ENCODE measurements at regions not wholly inside any gene's neighbourhood (a gene's known extent, or its start where the extent isn't known, plus 50 kb on each side); places are given as distances from the start of the nearest gene placed in this dataset.

DNA sequence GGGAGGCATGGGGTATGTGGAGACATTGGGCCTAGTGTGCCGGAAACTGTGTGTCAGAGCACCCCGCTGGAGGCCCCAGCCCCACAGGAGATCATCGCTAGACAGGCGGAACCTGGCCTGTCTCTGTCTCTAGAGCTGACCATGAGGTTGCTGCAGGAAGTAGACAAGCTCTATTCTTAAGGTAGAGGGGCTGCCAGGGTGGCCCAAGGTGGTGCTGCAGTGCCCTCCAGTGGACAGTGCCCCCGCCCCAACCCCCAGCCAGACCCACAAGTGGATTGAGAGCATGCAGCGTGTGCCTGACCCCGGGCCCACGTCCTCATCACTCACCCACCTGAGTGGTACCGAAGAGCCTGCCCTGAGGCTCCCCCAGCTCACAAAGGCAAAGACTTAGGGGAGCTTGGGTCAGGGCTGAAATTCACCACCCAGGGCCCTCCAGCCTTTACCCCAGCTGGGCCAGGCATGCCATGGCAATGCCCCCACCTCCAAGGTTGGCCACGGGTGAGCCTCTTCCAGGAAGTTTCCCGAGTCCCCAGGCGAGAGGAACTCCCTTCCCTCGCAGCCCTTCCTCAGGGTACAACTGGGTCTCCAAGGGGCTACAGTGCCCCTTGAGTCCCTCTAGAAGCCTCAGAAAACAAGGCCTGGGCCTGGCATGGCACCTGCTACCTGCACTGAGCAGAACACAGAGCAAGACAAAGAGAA lies 155.0 kb downstream of the TTC32 start:
- Histone ChIP-seq H3K27ac (ENCODE audit: extremely low read length, insufficient read depth, low read length) (no peak overlapping the region), H3K4me1 (ENCODE audit: insufficient read depth, low read length) (peaks cover 14% of the 10 kb centered on the region), H3K4me2 (ENCODE audit: low read depth, low read length) (no peak overlapping the region), H3K4me3 (replicated peaks in 1 of 3; ENCODE audit: insufficient read depth in 1 of 3, low read depth in 2 of 3, low read length in 3 of 3) (no peak overlapping the region), H4K20me1 (ENCODE audit: insufficient read depth, low read length) (no peaks in the 10 kb centered on the region), H3K9me3 (ENCODE audit: low read length) (no peaks in the 10 kb centered on the region), H2AFZ (ENCODE audit: low read length) (no peak overlapping the region), H3K27me3 (ENCODE audit: control insufficient read depth in 1 of 2, insufficient read depth in 2 of 2, low read length in 2 of 2) (peaks cover 4 to 17% of the 10 kb centered on the region in 2 experiments; a peak in 4 of 5 replicates), H3K36me3 (replicated peaks in 1 of 2; ENCODE audit: control insufficient read depth in 1 of 2, insufficient read depth in 2 of 2, low read length in 2 of 2) (no peaks in the 10 kb centered on the region), H3K9ac (ENCODE audit: insufficient read depth, low read depth, low read length) (no peak overlapping the region), H3K79me2 (ENCODE audit: insufficient read depth, low read length) (no peaks in the 10 kb centered on the region)
- TF ChIP-seq CTCF (CRISPR knock-in tag; IDR thresholded peaks at IDR 0.05) (peak; percentile 79), RAD21 (CRISPR knock-in tag; IDR thresholded peaks at IDR 0.05) (peak; percentile 46), STAG1 (CRISPR knock-in tag; IDR thresholded peaks at IDR 0.05) (peak; percentile 85), ZNF891 (CRISPR knock-in tag; IDR thresholded peaks at IDR 0.05) (no peak)
- ATAC-seq, result peak; percentile 75
- CTCF ChIA-PET (ENCODE audit: low intra/inter-chr PET ratio, low total read pairs), result interaction anchor here (0.6 kb wide), 1 partner anchor 397 kb away, joined by 3 read pairs; no protein-coding TSS in a partner anchor
- no peak for FAIRE-seq
- BruUV-seq (replicated peaks), result no TSS peak
- WGBS (ENCODE audit: low lambda C conversion rate), result 54% methylated on average over 8 of the region's 13 CpGs
- in situ Hi-C loops (cut with HindIII; ENCODE audit: extremely low pct_ligation_motif_present, low pct_unique_long_range_greater_than_20kb) (loop anchor here (10.0 kb wide), 1 partner anchor 108 kb away; no protein-coding TSS in a partner anchor), intact Hi-C loops (cut with micrococcal nuclease; ENCODE audit: unreplicated experiment) (loop anchor here (1.0 to 5.0 kb wide), 5 partner anchors 384 to 1226 kb away; no protein-coding TSS in a partner anchor)
- DNase-seq (ENCODE audit: low spot score), result peak; percentile 19
- POLR2A ChIA-PET, result no interaction called here

- H3K27ac ChIP-seq (ENCODE audit: extremely low read length, insufficient read depth, low read length), result no peak overlapping the region
- BruUV-seq (replicated peaks), result no TSS peak
- H3K4me1 ChIP-seq (ENCODE audit: insufficient read depth, low read length), result peaks cover 14% of the 10 kb centered on the region
- no peak overlapping the region for H3K9ac ChIP-seq (ENCODE audit: insufficient read depth, low read depth, low read length)
- FAIRE-seq, result no peak
- H3K27me3 ChIP-seq (ENCODE audit: control insufficient read depth in 1 of 2, insufficient read depth in 2 of 2, low read length in 2 of 2), result peaks cover 2 to 12% of the 10 kb centered on the region in 2 experiments; a peak in 4 of 5 replicates
- in situ Hi-C loops (cut with HindIII; ENCODE audit: extremely low pct_ligation_motif_present, low pct_unique_long_range_greater_than_20kb), result loop anchor here (10.0 kb wide), 1 partner anchor 109 kb away; no protein-coding TSS in a partner anchor
- ATAC-seq, result no peak
- CTCF ChIA-PET (ENCODE audit: low intra/inter-chr PET ratio, low total read pairs), result no interaction called here
- H3K4me3 ChIP-seq (replicated peaks in 1 of 3; ENCODE audit: insufficient read depth in 1 of 3, low read depth in 2 of 3, low read length in 3 of 3), result no peak overlapping the region
- TF ChIP-seq MNT (IDR thresholded peaks at IDR 0.05) (0 out of 2 replicates have a peak, but pooled peaks have one; percentile 37), MED8 (CRISPR knock-in tag; IDR thresholded peaks at IDR 0.05; ENCODE audit: insufficient replicate concordance) (no peak)
- no peaks in the 10 kb centered on the region for H3K79me2 ChIP-seq (ENCODE audit: insufficient read depth, low read length)
- POLR2A ChIA-PET, result no interaction called here
- no peak overlapping the region for H3K4me2 ChIP-seq (ENCODE audit: low read depth, low read length)
- no peak for DNase-seq (ENCODE audit: low spot score)
- 43% methylated on average over 8 of the region's 8 CpGs for whole genome bisulfite sequencing (ENCODE audit: low lambda C conversion rate)
- no peaks in the 10 kb centered on the region for H3K36me3 ChIP-seq (replicated peaks in 1 of 2; ENCODE audit: control insufficient read depth in 1 of 2, insufficient read depth in 2 of 2, low read length in 2 of 2)
- intact Hi-C loops (cut with micrococcal nuclease; ENCODE audit: unreplicated experiment), result loop anchor here (1.0 to 5.0 kb wide), 5 partner anchors 384 to 1226 kb away; no protein-coding TSS in a partner anchor
- no peaks in the 10 kb centered on the region for H4K20me1 ChIP-seq (ENCODE audit: insufficient read depth, low read length)
- H3K9me3 ChIP-seq (ENCODE audit: low read length), result no peaks in the 10 kb centered on the region
- no peak overlapping the region for H2AFZ ChIP-seq (ENCODE audit: low read length)
Measured at GRCh38 chr2:19746137-19746600, 155.6 kb downstream of the TTC32 start.

Measured in HepG2 (cell line).